ENCODE measurements at regions not wholly inside any gene's neighbourhood (a gene's known extent, or its start where the extent isn't known, plus 50 kb on each side); places are given as distances from the start of the nearest gene placed in this dataset.

DNA sequence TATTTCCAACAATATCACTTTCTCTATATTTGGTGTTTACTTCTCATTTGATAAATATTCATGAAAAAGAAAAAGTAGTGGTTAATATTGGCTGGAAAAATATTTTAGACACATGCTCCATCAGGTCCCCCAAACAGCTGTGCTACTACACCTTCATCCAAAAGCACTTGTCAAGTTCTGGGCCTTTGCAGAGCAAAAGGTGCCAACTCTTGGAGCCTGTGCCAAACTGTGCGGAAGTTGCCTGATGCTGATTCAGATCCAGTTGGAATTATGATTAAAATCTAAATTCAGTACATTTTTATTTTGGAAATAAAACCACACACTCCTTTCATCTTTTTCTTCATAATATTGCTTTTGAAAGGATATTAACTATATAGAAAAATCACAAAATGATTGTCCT, 1497.4 kb upstream of the CADM2 start:
- no peak for TF ChIP-seq YY1 (IDR thresholded peaks at IDR 0.05; ENCODE audit: insufficient read depth, insufficient read length)
- TF ChIP-seq SUZ12 (IDR thresholded peaks at IDR 0.05; ENCODE audit: extremely low read depth, insufficient read depth, insufficient read length), result no peak
- TF ChIP-seq ZNF274 (IDR thresholded peaks at IDR 0.05; ENCODE audit: low read depth, low read length), result no peak
